Epithelial cell of proximal tubule (primary cell): ENCODE measurements at regions not wholly inside any gene's neighbourhood (a gene's known extent, or its start where the extent isn't known, plus 50 kb on each side); places are given as distances from the start of the nearest gene placed in this dataset.

Experiments
- DNase-seq: peaks from one replicate; pipeline ENCODE4 v3.0.0-alpha.2; 2011; ENCODE audit warnings: low read depth
- H3K4me3 ChIP-seq: 2 replicates; pipeline ENCODE4 v1.5.1; 2011; ENCODE audit warnings: low read depth, mild to moderate bottlenecking, low read length
- CTCF ChIP-seq: conservative IDR thresholded peaks from 2 replicates; pipeline ENCODE4 v1.5.1; 2012; ENCODE audit warnings: low read depth, mild to moderate bottlenecking, low read length

- TF ChIP-seq CTCF: no peak
- H3K4me3 ChIP-seq: no peak overlapping the region
- DNase-seq: no peak
Observed at GRCh38 chr1:8184301-8184700, 133.6 kb upstream of the SLC45A1 start.

GRCh38 chr1:8182034-8182761 is 135.7 kb upstream of the SLC45A1 start:
- no peak overlapping the region for H3K4me3 ChIP-seq
- TF ChIP-seq CTCF: no peak
- DNase-seq: no peak

GRCh38 chr1:8179132-8179793 is 138.7 kb upstream of the SLC45A1 start:
- H3K4me3 ChIP-seq: no peak overlapping the region
- no peak for TF ChIP-seq CTCF
- no peak for DNase-seq

GRCh38 chr1:8176279-8176678 is 141.6 kb upstream of the SLC45A1 start:
- no peak for DNase-seq
- TF ChIP-seq CTCF: no peak
- H3K4me3 ChIP-seq: no peak overlapping the region

- no peak for TF ChIP-seq CTCF
- DNase-seq: no peak
- no peak overlapping the region for H3K4me3 ChIP-seq
Observed at GRCh38 chr1:8174807-8175206, 143.1 kb upstream of the SLC45A1 start.

GRCh38 chr1:8171751-8172464 is 145.8 kb upstream of the ERRFI1 start:
- TF ChIP-seq CTCF: no peak
- no peak overlapping the region for H3K4me3 ChIP-seq
- no peak for DNase-seq
